HG02885 (cell line): ENCODE measurements at regions not wholly inside any gene's neighbourhood (a gene's known extent, or its start where the extent isn't known, plus 50 kb on each side); places are given as distances from the start of the nearest gene placed in this dataset.
"Not testable (repeated sequence)": the region's sequence is repeated elsewhere in the genome, so short reads cannot be mapped to it uniquely, and the experiment has no call there.

ENCODE experiments used
- ATAC-seq: cut with Tn5 transposase; IDR thresholded peaks from one replicate; pipeline ENCODE4 v1.9.1; 2021; ENCODE audit warnings: mild to moderate bottlenecking; ENCODE audit not compliant: unreplicated experiment, poor library complexity

- ATAC-seq: no peak
These were observed 61.2 kb upstream of the TMTC2 start for GRCh38 chr12:82625523-82625922.

GRCh38 chr12:82627799-82628198 is 58.9 kb upstream of the TMTC2 start:
- ATAC-seq: peak; percentile 57

GRCh38 chr12:82634495-82635258 is 52.0 kb upstream of the TMTC2 start:
- not testable (repeated sequence) for ATAC-seq

- no peak for ATAC-seq
These were observed 51.4 kb upstream of the TMTC2 start for GRCh38 chr12:82635263-82635662.
